Common myeloid progenitor, CD34-positive (primary cell): ENCODE measurements at regions not wholly inside any gene's neighbourhood (a gene's known extent, or its start where the extent isn't known, plus 50 kb on each side); places are given as distances from the start of the nearest gene placed in this dataset.

Experiments used
- CTCF ChIA-PET: fragments of 350-600 bp; sonication (Branson Sonifier 250); formaldehyde crosslinking; loops from one replicate; lab custom pipeline; 2021; ENCODE audit warnings: antibody characterized with exemption; lab: Charles Lee
- POLR2A ChIA-PET: fragments of 350-600 bp; sonication (Branson Sonifier 250); formaldehyde crosslinking; loops from one replicate; lab custom pipeline; 2021; ENCODE audit warnings: antibody characterized with exemption; lab: Charles Lee
- DNase-seq, 3 donors: peaks; one replicate each; pipeline versions ENCODE4 v3.0.0 to v3.0.0-alpha.2; 2013
- H3K27ac ChIP-seq, 2 experiments: 1 replicate in 1 of 2; 2 replicates in 1 of 2; pipeline ENCODE4 v1.7.0; 2013; ENCODE audit warnings: inconsistent platforms in 2 of 2, low read length in 2 of 2, mild to moderate bottlenecking in 2 of 2, low read depth in 1 of 2, moderate library complexity in 1 of 2; ENCODE audit not compliant: severe bottlenecking in 2 of 2, insufficient read depth in 1 of 2, poor library complexity in 1 of 2
- H3K27me3 ChIP-seq, 5 experiments: replicated peaks in 2 of 5; 1 replicate in 3 of 5; 2 replicates in 2 of 5; pipeline versions ENCODE4 v1.6.1 to v1.7.0; 2013; ENCODE audit warnings: low read length in 4 of 5, mild to moderate bottlenecking in 2 of 5, moderate library complexity in 2 of 5, inconsistent platforms in 1 of 5; ENCODE audit not compliant: insufficient read depth in 5 of 5, control insufficient read depth in 4 of 5
- H3K36me3 ChIP-seq, 4 experiments: 1 replicate in 2 of 4; 2 replicates in 2 of 4; pipeline versions ENCODE4 v1.6.1 to v1.7.0; 2013; ENCODE audit warnings: low read length in 3 of 4, control low read depth in 1 of 4, mild to moderate bottlenecking in 1 of 4; ENCODE audit not compliant: control insufficient read depth in 4 of 4, insufficient read depth in 4 of 4
- H3K4me1 ChIP-seq, 4 experiments: 1 replicate in 3 of 4; 2 replicates in 1 of 4; pipeline versions ENCODE4 v1.6.1 to v1.7.1; 2013; ENCODE audit warnings: low read length in 3 of 4, mild to moderate bottlenecking in 3 of 4, control low read depth in 1 of 4, inconsistent platforms in 1 of 4, moderate library complexity in 1 of 4; ENCODE audit not compliant: control insufficient read depth in 4 of 4, insufficient read depth in 4 of 4; ENCODE audit errors: control extremely low read depth in 1 of 4
- H3K4me3 ChIP-seq, 7 experiments: 1 replicate in 4 of 7; 2 replicates in 3 of 7; pipeline versions ENCODE4 v1.5.1 to v1.7.0; 2013; ENCODE audit warnings: mild to moderate bottlenecking in 7 of 7, low read length in 6 of 7, moderate library complexity in 6 of 7, inconsistent platforms in 2 of 7, low read depth in 2 of 7, control low read depth in 1 of 7; ENCODE audit not compliant: insufficient read depth in 4 of 7, control insufficient read depth in 1 of 7; ENCODE audit errors: extremely low read depth in 1 of 7
- H3K9me3 ChIP-seq, 5 experiments: 1 replicate in 4 of 5; 2 replicates in 1 of 5; pipeline versions ENCODE4 v1.6.1 to v1.7.1; 2013; ENCODE audit warnings: low read length in 4 of 5, mild to moderate bottlenecking in 2 of 5, inconsistent platforms in 1 of 5, low read depth in 1 of 5, moderate library complexity in 1 of 5; ENCODE audit not compliant: control insufficient read depth in 4 of 5, insufficient read depth in 2 of 5; ENCODE audit errors: control extremely low read depth in 1 of 5
- WGBS: methylation state at CpG from one replicate; pipeline ENCODE4 v1.1.5; 2013; ENCODE audit not compliant: insufficient coverage; 5-methylcytosine and 5-hydroxymethylcytosine counted together

DNA sequence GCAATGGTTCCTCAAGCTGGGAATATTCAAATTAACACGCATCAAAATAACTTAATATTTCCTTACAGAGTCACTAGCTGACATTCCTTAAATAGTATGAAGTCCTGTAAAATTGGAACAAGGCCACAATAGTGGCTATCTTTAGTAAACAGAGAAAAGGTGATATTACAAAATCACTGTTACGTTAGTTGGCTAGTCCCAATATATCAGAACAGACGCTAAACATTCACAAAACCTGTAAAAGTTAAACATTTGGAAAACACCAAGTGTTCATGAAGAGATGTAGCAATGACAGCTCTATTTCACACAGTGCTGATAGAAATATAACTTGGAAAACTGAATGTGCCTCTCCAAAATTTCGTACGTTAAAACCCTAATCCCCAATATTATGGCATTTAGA lies 61.0 kb upstream of the FAM47C start:
- Histone ChIP-seq H3K27ac (no peak overlapping the region), H3K27me3 (peaks cover 0 to 4% (median 2%) of the 10 kb centered on the region in 5 experiments), H3K36me3 (no peaks in the 10 kb centered on the region), H3K9me3 (no peaks in the 10 kb centered on the region), H3K4me1 (no peaks in the 10 kb centered on the region), H3K4me3 (no peak overlapping the region)
- CTCF ChIA-PET = no interaction called here
- POLR2A ChIA-PET = no interaction called here
- 80% methylated on average over 1 of the region's 5 CpGs for WGBS
- DNase-seq = no peak

DNA sequence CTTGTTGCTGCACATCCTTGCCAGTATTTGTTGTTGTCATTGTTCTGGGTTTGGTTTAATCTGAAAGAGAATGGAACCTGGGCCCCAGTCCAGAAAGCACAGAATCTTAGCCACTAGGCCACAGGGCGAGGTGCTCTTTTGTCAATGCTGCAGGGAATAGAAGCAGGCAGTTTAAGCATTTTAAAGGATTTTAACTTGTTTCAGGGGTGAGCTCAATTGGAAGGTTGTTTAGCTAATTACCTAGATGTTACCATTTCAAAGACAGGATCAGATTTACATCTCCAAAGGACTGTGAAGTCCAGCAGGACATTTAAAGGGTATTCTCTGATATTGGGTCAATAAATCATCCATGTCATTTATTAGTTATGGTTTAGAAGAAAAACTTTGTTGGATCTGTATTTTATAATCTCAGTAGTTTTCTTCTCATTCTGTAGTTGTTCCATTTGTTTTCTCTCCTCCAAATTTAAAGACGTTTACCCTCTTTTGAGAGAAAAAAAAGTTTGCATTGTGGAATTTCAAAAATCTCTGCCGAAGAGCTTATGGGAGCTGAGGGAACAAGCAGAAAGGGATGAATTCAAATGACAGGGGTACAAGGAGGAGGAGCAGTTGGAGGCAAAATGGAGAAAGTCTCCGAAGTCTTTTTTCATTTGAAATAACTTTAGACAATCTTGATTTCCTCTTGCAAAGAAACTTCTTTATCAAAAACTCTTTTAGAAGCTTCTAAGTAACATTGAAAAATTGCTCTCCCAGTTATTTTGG lies 57.5 kb upstream of the FAM47C start:
- POLR2A ChIA-PET = no interaction called here
- DNase-seq = no peak
- Histone ChIP-seq H3K27ac (no peak overlapping the region), H3K4me3 (no peak overlapping the region), H3K9me3 (no peaks in the 10 kb centered on the region), H3K36me3 (no peaks in the 10 kb centered on the region), H3K27me3 (peaks cover 0 to 7% (median 2%) of the 10 kb centered on the region in 5 experiments), H3K4me1 (no peaks in the 10 kb centered on the region)
- CTCF ChIA-PET = no interaction called here
- 80% methylated on average over 1 of the region's 4 CpGs for WGBS

DNA sequence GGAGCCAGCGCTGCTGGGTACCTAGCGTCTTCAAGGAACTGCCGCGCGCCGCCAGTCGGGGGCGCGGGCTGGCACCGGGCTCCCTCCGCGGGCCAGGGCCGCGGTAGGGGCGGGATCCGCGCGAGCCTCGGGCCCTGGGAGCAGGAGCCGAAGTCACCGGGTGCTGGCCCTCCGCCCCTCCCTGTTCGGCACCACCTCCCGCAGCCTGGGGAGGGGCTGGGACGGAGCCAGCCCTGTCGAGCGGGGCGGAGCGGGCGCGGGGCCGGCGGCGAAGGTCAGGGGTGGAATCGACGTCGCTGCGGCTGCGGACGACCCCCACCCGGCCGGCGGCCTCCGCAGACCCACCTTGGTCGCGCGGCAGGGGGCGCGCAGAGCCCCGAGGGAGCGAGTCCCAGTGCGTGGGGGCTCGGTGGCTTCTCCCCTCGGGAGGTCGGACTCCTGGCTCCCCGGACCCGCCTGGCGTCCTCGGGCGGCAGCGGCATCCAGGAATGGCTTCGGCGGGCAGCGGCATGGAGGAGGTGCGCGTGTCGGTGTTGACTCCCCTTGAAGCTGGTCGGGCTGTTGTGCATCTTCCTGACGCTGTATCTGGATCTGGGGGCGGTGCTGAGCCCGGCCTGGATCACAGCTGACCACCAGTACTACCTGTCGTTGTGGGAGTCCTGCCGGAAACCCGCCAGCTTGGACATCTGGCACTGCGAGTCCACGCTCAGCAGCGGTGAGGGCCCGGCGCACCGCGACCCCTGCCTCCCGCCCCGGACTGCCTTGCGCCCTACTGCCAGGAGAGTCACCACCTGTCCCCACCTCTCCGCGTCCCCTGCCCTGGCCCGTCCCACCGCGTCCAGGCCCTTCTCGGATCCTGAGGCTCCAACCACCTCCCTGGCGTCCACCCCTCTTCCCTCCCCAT lies 50.5 kb upstream of the FAM47C start:
- H3K27me3 ChIP-seq = peaks cover 0 to 45% (median 17%) of the 10 kb centered on the region in 5 experiments
- no peaks in the 10 kb centered on the region for H3K36me3 ChIP-seq
- ChIA-PET POLR2A (no interaction called here), CTCF (no interaction called here)
- peak; percentile 2 to 26 (median 10) for DNase-seq
- peaks cover 0 to 5% (median 0%) of the 10 kb centered on the region in 5 experiments for H3K9me3 ChIP-seq
- WGBS = 23% methylated on average over 73 of the region's 91 CpGs
- no peak overlapping the region for H3K27ac ChIP-seq
- peak overlapping the region in 4 of 7 experiments; percentile 6 to 54 (median 26) for H3K4me3 ChIP-seq
- H3K4me1 ChIP-seq = peaks cover 0 to 7% (median 3%) of the 10 kb centered on the region in 4 experiments
